HG03097 (cell line): ENCODE measurements at regions not wholly inside any gene's neighbourhood (a gene's known extent, or its start where the extent isn't known, plus 50 kb on each side); places are given as distances from the start of the nearest gene placed in this dataset.

Experiments used
- ATAC-seq: cut with Tn5 transposase; IDR thresholded peaks from one replicate; pipeline ENCODE4 v1.9.1; 2021; ENCODE audit not compliant: unreplicated experiment, low FRiP score

DNA sequence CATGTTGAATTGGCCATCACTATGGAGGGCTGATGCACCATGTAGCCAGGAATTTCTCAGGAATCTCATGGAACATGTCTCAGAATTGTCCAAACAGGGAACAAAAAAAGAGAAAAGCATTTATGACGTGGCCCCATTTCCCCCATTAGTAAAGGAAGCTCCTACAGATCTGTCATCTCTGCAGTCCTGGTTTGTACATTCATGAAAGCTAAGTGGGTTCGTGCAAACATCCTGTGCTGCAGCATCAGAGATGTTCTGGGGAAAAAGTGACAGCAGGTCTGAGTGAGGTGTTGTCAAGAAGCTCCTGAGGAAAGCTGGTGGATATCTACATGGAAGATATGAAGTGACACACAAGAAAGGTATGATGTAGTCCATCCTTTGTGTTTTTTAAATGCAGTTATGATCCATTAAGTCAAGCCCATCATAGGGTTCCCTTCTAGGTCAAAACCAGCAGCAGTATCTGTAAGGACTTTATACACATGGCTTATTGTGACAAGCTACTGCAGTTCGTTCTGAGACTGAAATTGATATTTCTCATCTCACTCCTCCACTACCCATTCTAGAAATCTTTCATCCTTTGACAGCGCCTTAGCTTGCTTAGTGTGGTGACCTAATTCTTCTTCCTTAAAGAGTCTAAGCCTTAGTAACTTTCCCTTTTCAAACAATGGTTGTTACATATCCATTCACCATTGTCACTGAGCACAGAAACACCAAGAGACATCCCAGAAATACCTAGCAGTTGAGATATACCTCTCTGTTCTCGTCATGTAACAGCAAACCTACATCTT, 200.0 kb upstream of the TCF21 start:
- no peak for ATAC-seq

DNA sequence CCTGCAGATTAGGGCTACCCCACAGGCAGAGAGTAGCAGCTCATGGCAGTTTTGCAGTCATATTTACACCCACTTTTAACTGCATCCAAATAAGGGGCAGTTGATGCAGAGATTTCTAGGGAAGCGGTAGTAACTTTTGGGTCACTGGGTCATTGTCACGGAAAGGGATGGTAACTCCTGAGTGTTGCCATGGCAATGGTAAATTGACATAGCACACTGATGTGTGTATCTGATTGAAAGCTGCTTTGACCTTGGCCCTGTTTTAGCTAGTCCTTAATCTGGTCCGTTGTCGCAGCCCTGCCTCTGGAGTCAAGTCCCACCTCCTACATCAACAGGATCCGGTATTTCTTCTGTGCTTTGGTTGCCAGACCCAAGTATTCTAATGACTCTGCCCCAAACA, 199.1 kb upstream of the TCF21 start:
- ATAC-seq = no peak

- ATAC-seq = no peak
Measured at GRCh38 chr6:133693565-133693964, 195.3 kb upstream of the TCF21 start.

DNA sequence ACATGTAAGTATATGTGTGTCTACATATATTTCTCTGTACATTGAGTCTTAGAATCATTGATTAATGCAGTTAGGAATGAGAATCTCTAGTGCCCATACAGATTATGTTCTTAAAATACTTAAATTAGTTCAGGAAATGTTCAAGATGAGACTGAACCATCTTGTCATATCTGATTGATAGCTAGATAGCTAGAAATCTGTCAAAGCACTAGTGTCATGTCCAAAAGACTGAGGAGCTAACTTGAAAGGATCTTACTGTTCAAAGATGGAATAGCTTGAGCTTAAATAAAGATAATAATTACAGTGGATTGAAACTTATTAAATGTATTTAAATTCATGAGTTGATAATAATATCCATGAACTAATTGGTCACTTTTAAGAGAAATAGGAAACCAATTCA, 191.7 kb upstream of the TCF21 start:
- ATAC-seq = no peak

GRCh38 chr6:133697666-133698065, 191.2 kb upstream of the TCF21 start:
- no peak for ATAC-seq

DNA sequence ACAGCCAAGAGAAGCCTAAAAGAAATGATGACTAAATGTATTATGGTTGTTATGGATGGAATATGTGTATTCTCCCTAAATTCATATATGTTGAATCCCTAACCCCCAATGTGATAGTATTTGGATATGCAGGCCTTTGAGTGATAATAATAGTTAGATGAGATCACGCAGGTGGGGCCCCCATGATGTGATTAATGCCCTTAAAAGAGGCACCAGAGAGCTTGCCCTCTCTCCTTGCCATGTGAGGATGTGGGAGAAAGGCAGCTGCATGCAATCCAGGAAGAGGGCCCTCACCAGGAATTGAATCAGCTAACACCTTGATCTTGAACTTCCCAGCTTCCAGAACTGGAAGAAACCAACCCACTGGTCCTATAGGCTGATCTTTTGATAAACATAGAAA, 190.6 kb upstream of the TCF21 start:
- ATAC-seq = no peak

DNA sequence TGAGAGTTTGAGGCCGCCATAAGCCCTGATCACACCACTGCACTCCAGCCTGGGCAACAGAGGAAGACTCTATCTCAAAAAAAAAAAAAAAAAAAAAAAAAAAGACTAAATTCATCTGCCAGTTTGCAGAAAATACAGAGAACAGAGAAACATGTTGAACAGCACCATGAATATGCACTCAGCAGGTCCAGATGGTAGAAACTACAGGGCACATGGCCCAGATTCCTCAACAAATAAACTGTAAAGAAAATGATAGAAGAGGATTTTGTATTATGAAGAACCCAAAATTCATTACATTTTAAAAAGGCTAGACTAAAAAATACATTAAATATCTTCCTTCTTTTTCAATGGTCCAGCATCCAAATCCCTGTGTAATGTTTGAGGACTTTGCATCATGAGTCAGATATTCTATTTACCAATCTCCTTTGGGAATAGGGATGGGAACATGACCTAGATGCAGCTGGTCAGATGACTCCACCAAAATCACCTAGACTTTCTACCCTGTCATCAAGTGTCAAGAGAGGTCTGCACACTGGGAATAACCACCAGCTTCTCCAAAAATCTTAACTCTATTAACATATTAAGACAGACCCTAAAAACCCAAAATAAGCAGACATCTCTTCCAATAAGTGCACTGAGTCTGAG, 189.1 kb upstream of the TCF21 start:
- ATAC-seq = no peak

DNA sequence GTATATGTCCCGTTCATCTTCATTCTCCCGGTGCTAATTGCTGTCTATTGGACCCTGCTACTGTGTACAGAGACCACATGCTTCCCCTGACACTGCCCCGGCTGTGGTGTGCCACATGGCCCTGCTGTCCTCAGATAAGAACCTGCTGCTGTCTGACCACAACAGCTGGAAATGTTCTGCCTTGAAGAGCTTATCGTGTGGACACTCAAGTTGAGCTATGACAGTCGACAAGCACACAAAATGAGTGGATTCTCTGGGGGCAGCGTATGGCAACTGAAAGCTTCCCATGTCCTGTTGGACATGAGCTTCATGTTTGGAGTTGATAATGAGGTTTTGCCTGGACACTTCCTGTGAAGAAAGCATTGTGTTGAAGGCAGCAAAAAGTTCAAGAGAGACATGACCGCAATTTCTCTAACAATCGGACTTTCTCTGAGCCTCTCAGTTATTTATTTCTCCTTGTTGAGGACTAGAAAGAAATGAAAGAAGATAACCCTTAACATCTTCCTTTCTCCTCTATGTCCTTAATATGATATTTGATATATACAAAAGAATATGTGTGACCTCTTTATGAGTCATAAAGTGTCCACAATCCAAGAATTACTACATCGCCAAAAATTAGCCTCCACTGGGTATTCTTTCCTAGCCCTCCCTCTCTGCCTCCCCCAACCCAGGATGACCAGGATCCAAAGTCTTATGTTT, 187.1 kb upstream of the TCF21 start:
- no peak for ATAC-seq

DNA sequence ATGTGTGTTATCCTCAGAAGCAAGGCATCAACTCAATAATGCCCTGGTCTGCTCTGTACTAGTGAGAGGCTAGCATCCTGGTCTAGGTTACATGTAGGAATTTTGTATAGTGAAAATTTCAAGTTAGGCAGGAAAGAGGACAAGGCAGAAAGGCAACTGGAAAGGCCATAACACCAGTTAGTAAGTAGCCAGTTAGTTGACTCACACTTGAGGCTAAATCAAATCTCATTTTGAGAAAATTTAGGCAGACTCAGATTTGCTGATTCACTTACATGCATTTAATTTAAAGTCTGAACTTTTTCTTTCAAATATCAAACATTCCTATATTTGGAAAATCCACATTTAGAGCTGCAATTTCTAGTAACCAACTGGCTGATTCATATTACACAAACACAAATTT, 184.5 kb upstream of the TCF21 start:
- ATAC-seq = no peak

DNA sequence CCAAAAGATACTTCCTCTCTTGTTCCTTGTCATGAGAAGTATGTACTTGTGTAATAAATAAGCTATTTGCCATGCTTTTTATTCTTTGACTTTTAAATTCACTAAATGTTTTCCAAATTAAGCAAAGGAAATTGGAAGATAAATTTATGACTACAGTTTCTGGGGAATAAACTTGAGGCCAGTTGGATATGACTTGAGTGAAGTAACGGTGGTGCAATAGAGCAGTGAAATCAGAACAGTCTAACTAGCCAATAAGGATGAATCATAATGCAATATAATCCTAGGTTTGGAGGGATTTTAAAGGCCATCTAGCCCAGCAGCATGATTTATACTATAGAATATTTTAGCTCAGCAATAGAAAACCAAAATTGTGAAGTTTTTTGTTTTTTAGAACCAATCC, 183.8 kb upstream of the TCF21 start:
- no peak for ATAC-seq

DNA sequence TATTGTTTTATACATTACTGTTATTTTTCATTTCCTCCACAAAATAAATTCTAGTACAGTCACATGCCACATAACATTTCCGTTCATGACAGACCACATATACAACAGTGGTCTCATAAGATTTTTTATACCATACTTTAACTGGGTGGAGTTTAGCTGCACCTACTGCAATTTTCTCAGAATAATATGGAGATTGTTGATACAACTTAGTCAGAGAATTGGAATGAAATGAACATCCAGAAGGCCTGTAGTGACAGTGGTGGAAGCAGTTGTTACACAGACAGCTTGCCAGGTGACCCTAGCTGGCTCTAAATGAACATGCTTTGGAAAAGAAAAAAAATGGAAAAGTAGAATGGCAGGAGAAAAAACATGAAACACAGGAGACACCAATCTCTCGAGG, 183.2 kb upstream of the TCF21 start:
- no peak for ATAC-seq

DNA sequence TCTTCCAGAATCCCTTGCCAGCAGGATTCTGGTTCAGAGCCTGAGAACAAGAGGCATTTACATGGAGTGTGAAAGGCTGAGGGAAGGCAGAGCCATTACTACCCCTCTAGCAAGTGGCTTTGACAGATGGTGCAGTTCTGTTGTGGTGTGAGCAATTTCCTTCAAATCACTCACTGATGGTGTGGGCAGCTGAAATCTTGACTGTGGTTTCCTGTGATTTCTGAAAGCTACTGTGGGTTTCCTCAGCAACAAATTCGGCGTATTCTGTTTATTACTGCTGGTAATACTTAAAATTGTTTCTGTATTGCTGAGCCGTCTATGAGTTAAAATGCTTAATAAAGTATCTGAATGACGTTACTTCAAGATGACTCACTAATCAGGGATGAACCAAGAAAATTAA, 181.5 kb upstream of the TCF21 start:
- peak; percentile 77 for ATAC-seq

DNA sequence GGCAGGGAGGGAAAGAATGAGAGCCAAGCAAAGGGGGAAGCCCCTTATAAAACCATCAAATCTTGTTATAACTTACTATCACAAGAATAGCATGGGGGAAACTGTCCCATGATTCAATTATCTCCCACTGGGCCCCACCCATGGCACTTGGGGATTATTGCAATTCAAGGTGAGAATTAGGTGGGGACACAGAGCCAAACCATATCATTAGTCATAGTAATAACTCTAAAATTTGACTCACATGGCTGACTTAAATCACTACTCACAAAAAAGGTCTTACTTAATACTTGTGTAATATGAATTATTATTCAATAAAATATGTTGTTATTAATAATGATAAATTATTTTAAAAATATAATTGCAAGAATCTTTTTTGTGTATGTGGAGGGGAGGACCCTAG, 178.1 kb upstream of the TCF21 start:
- no peak for ATAC-seq

DNA sequence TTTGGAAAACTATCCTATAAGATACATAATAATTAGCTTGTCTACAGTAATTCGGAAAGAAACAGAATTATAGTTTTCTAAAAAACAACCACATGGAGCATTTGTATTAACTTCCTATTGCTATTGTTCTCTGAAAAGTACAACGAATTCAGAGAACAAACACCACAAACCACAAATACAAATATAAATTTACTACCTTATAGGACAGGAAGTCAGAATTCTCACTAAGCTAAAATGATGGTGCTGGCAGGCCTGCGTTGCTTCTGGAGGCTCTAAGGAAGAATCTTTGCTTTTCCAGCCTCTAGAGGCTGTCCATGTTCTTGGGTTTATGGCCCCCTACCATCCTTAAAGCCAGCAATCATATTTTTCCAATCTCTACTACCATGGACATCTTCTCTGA, 173.6 kb upstream of the TCF21 start:
- no peak for ATAC-seq

DNA sequence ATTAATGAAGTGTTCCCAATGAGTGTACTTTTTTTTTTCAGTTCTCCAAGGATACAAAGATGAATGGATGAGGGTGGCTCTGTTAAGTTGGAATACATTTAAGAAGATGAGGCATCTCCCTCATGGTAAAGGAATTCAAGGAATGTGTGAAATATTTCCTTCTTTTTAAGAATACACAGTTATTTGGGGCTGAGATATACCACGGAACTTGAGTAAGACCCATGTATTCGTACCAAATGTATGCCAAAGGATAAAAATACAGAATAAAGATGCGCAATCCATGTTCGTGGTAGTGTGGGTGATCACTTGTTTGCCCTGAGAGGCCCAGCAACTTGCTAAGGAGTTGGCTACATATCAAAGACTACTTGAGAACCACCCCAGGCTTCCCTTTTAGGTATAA, 164.2 kb upstream of the TCF21 start:
- ATAC-seq = no peak

DNA sequence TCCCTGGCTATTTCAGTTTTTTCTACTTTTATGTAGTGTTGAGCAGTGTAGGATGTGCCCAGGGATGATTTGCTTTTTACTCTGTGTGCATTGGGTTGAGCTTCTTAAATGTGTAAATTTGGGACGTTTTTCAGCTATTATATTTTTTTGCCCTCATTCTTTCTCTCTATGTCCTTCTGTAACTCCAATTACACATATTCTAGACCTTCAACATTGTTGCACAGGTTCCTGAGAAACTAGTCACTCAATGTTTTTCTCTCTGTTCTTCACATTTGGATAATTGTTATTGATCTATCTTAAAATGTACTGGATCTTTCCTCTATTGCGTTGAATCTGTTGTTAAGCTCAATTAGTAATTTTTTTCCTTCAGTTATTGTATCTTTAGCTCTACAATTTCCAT, 162.7 kb upstream of the TCF21 start:
- no peak for ATAC-seq

DNA sequence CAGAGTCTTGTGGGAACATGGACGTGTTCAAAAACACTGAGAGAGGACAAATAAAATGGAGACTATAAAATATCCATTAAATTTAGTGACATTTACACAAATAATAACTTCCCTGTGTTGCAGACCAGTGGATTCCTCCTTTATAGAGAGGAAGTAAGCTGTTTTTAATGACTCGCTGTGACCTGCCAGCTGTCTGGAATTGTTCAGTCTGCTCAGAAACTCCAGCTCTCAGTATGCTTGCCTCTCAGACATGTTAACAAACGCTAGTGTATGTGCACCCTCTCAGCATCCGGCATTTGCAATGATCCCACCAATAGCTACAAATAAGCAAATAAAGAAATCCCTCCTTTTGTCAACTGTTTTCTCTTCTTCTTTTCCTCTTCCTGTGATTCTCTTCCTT, 158.0 kb upstream of the TCF21 start:
- ATAC-seq = no peak

GRCh38 chr6:133740218-133740617, 148.7 kb upstream of the TCF21 start:
- no peak for ATAC-seq

DNA sequence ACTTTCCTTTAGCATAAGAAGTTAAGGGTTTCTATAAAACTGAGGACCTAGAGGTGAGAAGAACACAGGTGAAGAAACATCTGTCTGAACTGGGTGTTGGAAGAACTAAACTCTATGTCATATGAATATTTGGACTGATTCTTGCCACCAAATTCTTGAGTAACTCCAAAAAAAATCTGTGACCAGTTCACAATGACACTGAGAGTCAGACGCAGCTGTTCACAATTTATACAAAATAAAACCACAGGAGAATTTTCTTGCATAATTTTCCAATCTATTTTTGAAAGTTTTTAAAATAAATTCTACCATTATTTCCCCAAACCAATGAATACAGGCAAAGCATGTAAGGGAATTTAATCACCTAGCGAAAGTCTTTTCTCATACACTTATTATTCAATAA, 148.1 kb upstream of the TCF21 start:
- no peak for ATAC-seq

DNA sequence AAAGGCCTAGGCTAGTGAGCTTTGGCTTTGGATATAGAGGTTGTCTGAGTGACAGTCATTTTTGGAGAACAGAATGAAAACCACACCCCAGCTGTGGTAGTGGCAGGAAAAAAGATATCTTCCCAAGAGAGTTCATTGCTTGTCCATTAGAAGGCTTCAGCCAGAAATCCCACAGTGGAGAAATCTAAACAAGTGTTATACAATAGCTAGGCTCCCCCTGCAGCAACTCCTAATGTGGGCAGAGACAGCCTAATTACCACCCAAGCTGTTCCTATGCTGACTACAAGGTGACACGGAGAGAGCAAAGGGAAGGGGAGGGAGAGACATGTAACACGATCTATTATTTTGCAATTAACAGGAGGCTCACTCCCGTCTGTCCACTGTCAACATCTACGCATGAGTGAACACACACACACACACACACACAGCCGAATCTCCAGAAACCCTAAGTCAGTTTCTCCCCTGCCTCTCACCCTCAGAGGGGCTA, 147.5 kb upstream of the TCF21 start:
- ATAC-seq = no peak

DNA sequence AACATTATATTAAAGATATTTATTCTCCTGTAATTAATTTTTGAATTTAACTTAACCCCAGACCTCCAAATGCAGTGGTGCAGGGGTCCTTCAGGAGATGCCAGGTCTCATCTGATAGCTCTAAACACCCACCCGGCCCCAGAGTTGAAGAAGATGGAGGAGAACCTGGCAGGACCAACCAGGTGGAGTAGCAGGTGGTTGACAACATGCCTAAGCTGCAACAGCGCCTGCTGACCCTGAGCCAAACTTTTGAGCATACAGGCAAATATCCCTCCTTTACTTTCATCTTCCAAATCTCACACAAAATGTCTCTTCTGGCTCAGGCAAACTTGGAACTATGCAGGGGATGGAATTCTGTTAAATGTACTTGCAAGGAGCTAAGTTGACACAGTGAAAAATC, 145.3 kb upstream of the TCF21 start:
- ATAC-seq = no peak

- no peak for ATAC-seq
Measured at GRCh38 chr6:133746417-133746770, 142.5 kb upstream of the TCF21 start.
